ENCODE measurements at regions not wholly inside any gene's neighbourhood (a gene's known extent, or its start where the extent isn't known, plus 50 kb on each side); places are given as distances from the start of the nearest gene placed in this dataset.

GRCh38 chr4:13840502-13841190, 213.1 kb upstream of the BOD1L1 start:
- DNase-seq (ENCODE audit: low read depth in 4 of 4, low spot score in 3 of 4), result peak in 1 of 4 donors; percentile 13

GRCh38 chr4:13844740-13845139, 217.2 kb upstream of the BOD1L1 start:
- DNase-seq (ENCODE audit: low read depth in 4 of 4, low spot score in 3 of 4), result no peak

- DNase-seq (ENCODE audit: low read depth in 4 of 4, low spot score in 3 of 4), result peak in 3 of 4 donors; percentile 9 to 33 (median 31)
Observed at GRCh38 chr4:13849778-13850177, 222.3 kb upstream of the BOD1L1 start.

GRCh38 chr4:13851085-13851940, 223.8 kb upstream of the BOD1L1 start:
- DNase-seq (ENCODE audit: low read depth in 4 of 4, low spot score in 3 of 4), result no peak

GRCh38 chr4:13852411-13852810, 224.9 kb upstream of the BOD1L1 start:
- no peak for DNase-seq (ENCODE audit: low read depth in 4 of 4, low spot score in 3 of 4)

- DNase-seq (ENCODE audit: low read depth in 4 of 4, low spot score in 3 of 4), result no peak
Observed at GRCh38 chr4:13856387-13856786, 228.9 kb upstream of the BOD1L1 start.

GRCh38 chr4:13857397-13857796, 229.9 kb upstream of the BOD1L1 start:
- DNase-seq (ENCODE audit: low read depth in 4 of 4, low spot score in 3 of 4), result no peak

- DNase-seq (ENCODE audit: low read depth in 4 of 4, low spot score in 3 of 4), result no peak
Observed at GRCh38 chr4:13857800-13858199, 230.3 kb upstream of the BOD1L1 start.

GRCh38 chr4:13859423-13859822, 231.9 kb upstream of the BOD1L1 start:
- no peak for DNase-seq (ENCODE audit: low read depth in 4 of 4, low spot score in 3 of 4)

- no peak for DNase-seq (ENCODE audit: low read depth in 4 of 4, low spot score in 3 of 4)
Observed at GRCh38 chr4:13860126-13860525, 232.6 kb upstream of the BOD1L1 start.

- DNase-seq (ENCODE audit: low read depth in 4 of 4, low spot score in 3 of 4), result no peak
Observed at GRCh38 chr4:13865871-13866669, 238.5 kb upstream of the BOD1L1 start.

GRCh38 chr4:13866881-13867280, 239.4 kb upstream of the BOD1L1 start:
- no peak for DNase-seq (ENCODE audit: low read depth in 4 of 4, low spot score in 3 of 4)

- no peak for DNase-seq (ENCODE audit: low read depth in 4 of 4, low spot score in 3 of 4)
Observed at GRCh38 chr4:13872155-13872554, 244.6 kb upstream of the BOD1L1 start.

- DNase-seq (ENCODE audit: low read depth in 4 of 4, low spot score in 3 of 4), result no peak
Observed at GRCh38 chr4:13872955-13873354, 245.4 kb upstream of the BOD1L1 start.

GRCh38 chr4:13875181-13875580, 247.7 kb upstream of the BOD1L1 start:
- no peak for DNase-seq (ENCODE audit: low read depth in 4 of 4, low spot score in 3 of 4)

- peak in 2 of 4 donors; percentile 37 to 38 for DNase-seq (ENCODE audit: low read depth in 4 of 4, low spot score in 3 of 4)
Observed at GRCh38 chr4:13876131-13876530, 248.6 kb upstream of the BOD1L1 start.

- DNase-seq (ENCODE audit: low read depth in 4 of 4, low spot score in 3 of 4), result no peak
Observed at GRCh38 chr4:13876940-13877339, 249.4 kb upstream of the BOD1L1 start.

- DNase-seq (ENCODE audit: low read depth in 4 of 4, low spot score in 3 of 4), result no peak
Observed at GRCh38 chr4:13877626-13878025, 250.1 kb upstream of the BOD1L1 start.

GRCh38 chr4:13881892-13882291, 254.4 kb upstream of the BOD1L1 start:
- no peak for DNase-seq (ENCODE audit: low read depth in 4 of 4, low spot score in 3 of 4)

GRCh38 chr4:13887010-13887409, 259.5 kb upstream of the BOD1L1 start:
- no peak for DNase-seq (ENCODE audit: low read depth in 4 of 4, low spot score in 3 of 4)

- no peak for DNase-seq (ENCODE audit: low read depth in 4 of 4, low spot score in 3 of 4)
Observed at GRCh38 chr4:13888112-13888511, 260.6 kb upstream of the BOD1L1 start.
